ENCODE measurements at regions not wholly inside any gene's neighbourhood (a gene's known extent, or its start where the extent isn't known, plus 50 kb on each side); places are given as distances from the start of the nearest gene placed in this dataset.
"Not testable (repeated sequence)": the region's sequence is repeated elsewhere in the genome, so short reads cannot be mapped to it uniquely, and the experiment has no call there.

DNA sequence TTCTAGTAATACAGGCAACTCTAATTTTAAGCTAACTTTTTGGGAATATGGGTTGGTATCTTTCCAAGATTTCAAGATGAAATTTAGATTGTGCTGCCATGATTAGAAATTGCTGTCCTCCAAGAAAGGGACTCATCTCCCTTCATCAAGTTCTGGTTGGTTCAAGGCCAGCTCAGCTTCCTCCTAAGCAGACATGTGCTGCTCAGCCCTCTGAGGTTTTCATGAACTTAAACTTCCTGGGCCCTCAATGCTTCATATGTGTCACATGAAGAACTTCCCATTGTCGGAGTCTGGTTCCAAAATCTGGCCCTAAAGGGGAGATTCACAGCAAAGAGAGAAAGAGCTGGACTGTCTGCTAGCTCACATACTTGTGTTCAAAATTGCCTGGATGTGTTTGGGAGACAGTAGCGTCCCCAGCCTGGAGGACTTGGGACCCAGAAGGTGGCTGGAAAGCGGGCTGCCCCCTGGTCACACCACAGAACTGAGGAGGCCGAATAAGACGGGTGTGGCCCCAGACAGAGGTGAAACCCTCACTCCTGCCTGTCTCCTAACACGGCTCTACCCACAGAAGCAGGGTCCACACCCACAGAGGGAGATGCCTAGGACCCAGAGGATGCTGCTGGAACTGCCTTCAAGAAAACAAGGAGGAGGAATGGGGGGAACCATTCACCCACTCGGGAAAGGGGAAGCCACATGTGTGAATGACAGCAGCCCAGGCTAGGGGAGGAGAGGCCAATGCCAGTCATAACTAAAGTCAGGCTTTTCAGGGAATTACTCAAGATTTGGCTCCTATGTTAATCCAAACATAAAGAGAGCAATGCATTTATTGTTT, 54.3 kb upstream of the GPR31 start:
- TF ChIP-seq POLR2A (IDR thresholded peaks at IDR 0.05; ENCODE audit: low read depth) (no peak), POLR2AphosphoS5 (IDR thresholded peaks at IDR 0.05) (no peak), EP300 (IDR thresholded peaks at IDR 0.05) (no peak)
- TF ChIP-seq, protein P1, sequence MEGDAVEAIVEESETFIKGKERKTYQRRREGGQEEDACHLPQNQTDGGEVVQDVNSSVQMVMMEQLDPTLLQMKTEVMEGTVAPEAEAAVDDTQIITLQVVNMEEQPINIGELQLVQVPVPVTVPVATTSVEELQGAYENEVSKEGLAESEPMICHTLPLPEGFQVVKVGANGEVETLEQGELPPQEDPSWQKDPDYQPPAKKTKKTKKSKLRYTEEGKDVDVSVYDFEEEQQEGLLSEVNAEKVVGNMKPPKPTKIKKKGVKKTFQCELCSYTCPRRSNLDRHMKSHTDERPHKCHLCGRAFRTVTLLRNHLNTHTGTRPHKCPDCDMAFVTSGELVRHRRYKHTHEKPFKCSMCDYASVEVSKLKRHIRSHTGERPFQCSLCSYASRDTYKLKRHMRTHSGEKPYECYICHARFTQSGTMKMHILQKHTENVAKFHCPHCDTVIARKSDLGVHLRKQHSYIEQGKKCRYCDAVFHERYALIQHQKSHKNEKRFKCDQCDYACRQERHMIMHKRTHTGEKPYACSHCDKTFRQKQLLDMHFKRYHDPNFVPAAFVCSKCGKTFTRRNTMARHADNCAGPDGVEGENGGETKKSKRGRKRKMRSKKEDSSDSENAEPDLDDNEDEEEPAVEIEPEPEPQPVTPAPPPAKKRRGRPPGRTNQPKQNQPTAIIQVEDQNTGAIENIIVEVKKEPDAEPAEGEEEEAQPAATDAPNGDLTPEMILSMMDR (IDR thresholded peaks at IDR 0.05) = no peak
- intact Hi-C loops (cut with DNase I) = loop anchor here (10.0 kb wide), 1 partner anchor 683 kb away; no protein-coding TSS in a partner anchor
- H3K27me3 ChIP-seq = no peaks in the 10 kb centered on the region
- no peaks in the 10 kb centered on the region for H3K36me3 ChIP-seq
- no peak overlapping the region for H3K27ac ChIP-seq (replicated peaks in 1 of 4)
- H3K4me1 ChIP-seq = peaks cover 0 to 3% (median 0%) of the 10 kb centered on the region in 4 donors
- DNase-seq (ENCODE audit: extremely low spot score) = no peak
- H3K4me3 ChIP-seq = no peak overlapping the region
- H3K9me3 ChIP-seq = no peaks in the 10 kb centered on the region
- 74% methylated on average over 7 of the region's 7 CpGs for WGBS

DNA sequence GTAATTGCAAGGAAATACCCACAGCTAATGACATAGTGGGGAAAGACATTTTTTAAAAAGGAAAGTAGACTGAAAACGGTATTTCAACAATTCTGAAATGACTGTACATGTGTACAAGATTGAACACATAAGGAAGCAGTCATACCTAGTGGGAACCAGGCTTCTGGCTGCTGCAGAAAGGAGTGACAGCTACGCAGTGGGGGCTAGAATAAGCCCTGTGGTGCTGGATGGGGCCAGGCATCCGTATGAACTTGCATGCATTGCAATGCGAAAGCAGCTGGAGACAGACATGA, 54.9 kb upstream of the GPR31 start:
- no peak for DNase-seq (ENCODE audit: extremely low spot score)
- intact Hi-C loops (cut with DNase I) = loop anchor here (10.0 kb wide), 1 partner anchor 682 kb away; no protein-coding TSS in a partner anchor
- WGBS = 91% methylated on average over 4 of the region's 4 CpGs
- H3K27me3 ChIP-seq = no peaks in the 10 kb centered on the region
- peaks cover 0 to 3% (median 0%) of the 10 kb centered on the region in 4 donors for H3K4me1 ChIP-seq
- TF ChIP-seq POLR2AphosphoS5 (IDR thresholded peaks at IDR 0.05) (no peak), POLR2A (IDR thresholded peaks at IDR 0.05; ENCODE audit: low read depth) (no peak), EP300 (IDR thresholded peaks at IDR 0.05) (no peak)
- TF ChIP-seq, protein P1 (IDR thresholded peaks at IDR 0.05) = no peak
- no peak overlapping the region for H3K27ac ChIP-seq (replicated peaks in 1 of 4)
- no peaks in the 10 kb centered on the region for H3K36me3 ChIP-seq
- H3K4me3 ChIP-seq = no peak overlapping the region
- no peaks in the 10 kb centered on the region for H3K9me3 ChIP-seq

DNA sequence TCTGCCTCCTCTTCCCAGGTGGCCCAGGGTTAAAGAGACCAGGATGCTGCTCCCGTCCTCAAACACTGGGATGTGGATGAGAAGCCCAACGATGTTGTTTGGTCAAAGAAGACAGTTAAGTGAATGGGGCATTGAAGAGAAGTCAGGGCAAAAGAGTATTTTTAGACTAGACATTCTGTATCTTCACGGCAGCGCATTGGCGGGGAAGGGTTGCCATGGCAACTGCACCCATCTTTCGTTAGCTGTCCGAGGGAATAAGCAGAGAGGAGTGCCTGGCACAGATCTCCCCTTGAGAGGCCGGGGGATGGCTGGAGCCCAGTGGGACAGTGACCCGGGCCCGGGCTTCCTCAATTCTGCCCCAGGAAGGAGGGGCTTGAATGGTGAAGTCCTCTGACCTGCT, 56.4 kb upstream of the GPR31 start:
- WGBS = 60% methylated on average over 9 of the region's 10 CpGs
- H3K36me3 ChIP-seq = no peaks in the 10 kb centered on the region
- intact Hi-C loops (cut with DNase I) = loop anchor here (10.0 kb wide), 1 partner anchor 681 kb away; no protein-coding TSS in a partner anchor
- DNase-seq (ENCODE audit: extremely low spot score) = no peak
- no peak overlapping the region for H3K27ac ChIP-seq (replicated peaks in 1 of 4)
- no peaks in the 10 kb centered on the region for H3K9me3 ChIP-seq
- no peak for TF ChIP-seq POLR2AphosphoS5 (IDR thresholded peaks at IDR 0.05)
- TF ChIP-seq POLR2A (IDR thresholded peaks at IDR 0.05; ENCODE audit: low read depth) = no peak
- H3K27me3 ChIP-seq = no peaks in the 10 kb centered on the region
- H3K4me1 ChIP-seq = peaks cover 0 to 3% (median 0%) of the 10 kb centered on the region in 4 donors
- H3K4me3 ChIP-seq = no peak overlapping the region

DNA sequence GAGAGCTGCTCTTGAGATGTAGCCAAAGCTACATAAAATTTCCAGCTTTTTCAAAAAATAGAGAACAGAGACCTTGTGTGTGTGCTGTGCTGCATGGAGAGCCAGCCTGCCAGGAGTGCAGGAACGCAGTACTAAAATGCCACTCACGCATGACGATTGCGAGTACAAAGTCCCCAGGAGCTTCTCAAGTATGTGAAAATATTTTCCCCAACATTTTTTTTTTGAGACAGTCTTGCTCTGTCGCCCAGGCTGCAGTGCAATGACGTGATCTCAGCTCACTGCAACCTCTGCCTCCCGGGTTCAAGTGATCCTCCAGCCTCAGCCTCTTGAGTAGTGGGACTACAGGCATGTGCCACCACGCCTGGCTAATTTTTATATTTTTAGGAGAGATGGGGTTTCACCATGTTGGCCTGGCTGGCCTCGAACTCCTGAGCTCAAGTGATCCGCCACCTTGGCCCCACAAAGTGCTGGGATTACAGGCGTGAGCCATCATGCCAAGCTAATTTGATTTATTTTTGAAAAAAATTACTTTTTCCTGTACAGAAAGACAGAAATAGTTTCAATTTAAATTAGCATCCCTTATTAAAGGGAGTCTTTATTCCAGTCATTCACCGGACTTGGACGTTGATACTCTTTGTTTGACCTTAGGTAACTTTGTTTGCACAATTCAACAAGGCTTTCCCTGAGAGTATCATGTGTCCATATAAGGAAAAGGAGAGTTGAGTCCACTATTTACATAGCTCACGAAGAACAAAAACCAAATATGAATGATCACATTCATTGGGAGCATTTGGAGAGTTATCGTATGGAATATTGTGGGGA, 57.9 kb upstream of the GPR31 start:
- not testable (repeated sequence) for H3K4me3 ChIP-seq
- intact Hi-C loops (cut with DNase I) = loop anchor here (10.0 kb wide), 1 partner anchor 679 kb away; no protein-coding TSS in a partner anchor

DNA sequence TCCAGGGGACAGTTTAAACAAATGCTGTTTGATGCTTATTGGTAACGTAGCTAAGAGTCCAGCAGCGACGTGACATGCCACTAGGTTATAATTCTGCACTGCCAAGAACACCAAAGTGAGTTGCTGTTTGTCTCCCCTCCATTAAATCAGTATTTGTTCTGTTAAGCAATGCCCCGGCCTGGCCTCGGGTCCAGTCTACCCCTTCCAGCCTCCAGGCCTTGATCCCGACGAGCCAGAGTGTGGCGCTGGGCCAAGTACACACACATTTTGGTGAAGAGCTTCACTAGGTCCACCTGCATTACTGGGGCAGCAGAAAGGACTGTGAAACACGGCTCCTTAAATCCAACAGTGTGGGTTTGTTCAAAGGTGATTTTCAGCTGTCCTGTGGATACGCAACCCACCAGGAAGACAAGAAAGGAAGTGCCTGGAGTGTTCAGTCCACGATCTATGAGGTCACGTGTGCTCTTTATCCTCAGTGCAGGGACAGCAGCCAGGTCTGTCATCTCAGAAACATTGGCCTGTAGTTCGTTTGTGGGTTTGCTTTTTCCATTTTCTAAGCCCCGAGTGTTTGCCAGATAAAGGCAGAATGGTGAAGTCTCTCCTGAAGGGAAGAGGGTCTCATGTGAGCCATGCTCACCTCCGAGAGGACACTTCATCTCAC, 58.7 kb upstream of the GPR31 start:
- not testable (repeated sequence) for H3K27me3 ChIP-seq; H3K9me3 ChIP-seq; H3K36me3 ChIP-seq; H3K4me1 ChIP-seq; DNase-seq (ENCODE audit: extremely low spot score); H3K27ac ChIP-seq (replicated peaks in 1 of 4); H3K4me3 ChIP-seq
- intact Hi-C loops (cut with DNase I) = loop anchor here (10.0 kb wide), 1 partner anchor 678 kb away; no protein-coding TSS in a partner anchor
- WGBS = 62% methylated on average over 10 of the region's 15 CpGs

More for the DNA sequence above, 57.9 kb upstream of the GPR31 start:
- not testable (repeated sequence) for H3K4me1 ChIP-seq; H3K27ac ChIP-seq (replicated peaks in 1 of 4); H3K27me3 ChIP-seq; DNase-seq (ENCODE audit: extremely low spot score); H3K9me3 ChIP-seq; H3K36me3 ChIP-seq
- 74% methylated on average over 15 of the region's 15 CpGs for WGBS

DNA sequence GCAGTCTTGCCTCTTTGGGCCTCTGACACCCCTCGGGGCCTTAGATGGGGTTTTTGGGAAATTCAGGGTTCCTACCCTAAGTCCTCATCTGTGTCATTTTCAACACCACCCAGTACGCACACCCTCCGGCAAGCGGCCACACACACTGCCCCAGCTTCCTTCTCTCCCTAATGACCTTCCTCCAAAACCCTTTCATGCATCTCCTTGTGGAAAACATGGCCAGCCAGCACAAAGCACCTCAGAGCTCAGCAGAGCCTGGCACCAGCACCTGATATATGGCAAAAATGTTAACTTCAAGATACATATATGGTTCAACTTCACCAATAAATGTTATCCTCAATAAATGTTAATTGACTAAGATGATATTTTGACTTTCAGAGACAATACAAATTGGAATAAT, 59.3 kb upstream of the GPR31 start:
- H3K27ac ChIP-seq (replicated peaks in 1 of 4); DNase-seq (ENCODE audit: extremely low spot score); H3K9me3 ChIP-seq; H3K36me3 ChIP-seq; H3K4me1 ChIP-seq; H3K4me3 ChIP-seq; H3K27me3 ChIP-seq: not testable (repeated sequence)
- intact Hi-C loops (cut with DNase I) = loop anchor here (10.0 kb wide), 1 partner anchor 678 kb away; no protein-coding TSS in a partner anchor
- 89% methylated on average over 4 of the region's 4 CpGs for WGBS

Data from esophagus muscularis mucosa (tissue), 4 donors.